ENCODE measurements at regions not wholly inside any gene's neighbourhood (a gene's known extent, or its start where the extent isn't known, plus 50 kb on each side); places are given as distances from the start of the nearest gene placed in this dataset.

DNA sequence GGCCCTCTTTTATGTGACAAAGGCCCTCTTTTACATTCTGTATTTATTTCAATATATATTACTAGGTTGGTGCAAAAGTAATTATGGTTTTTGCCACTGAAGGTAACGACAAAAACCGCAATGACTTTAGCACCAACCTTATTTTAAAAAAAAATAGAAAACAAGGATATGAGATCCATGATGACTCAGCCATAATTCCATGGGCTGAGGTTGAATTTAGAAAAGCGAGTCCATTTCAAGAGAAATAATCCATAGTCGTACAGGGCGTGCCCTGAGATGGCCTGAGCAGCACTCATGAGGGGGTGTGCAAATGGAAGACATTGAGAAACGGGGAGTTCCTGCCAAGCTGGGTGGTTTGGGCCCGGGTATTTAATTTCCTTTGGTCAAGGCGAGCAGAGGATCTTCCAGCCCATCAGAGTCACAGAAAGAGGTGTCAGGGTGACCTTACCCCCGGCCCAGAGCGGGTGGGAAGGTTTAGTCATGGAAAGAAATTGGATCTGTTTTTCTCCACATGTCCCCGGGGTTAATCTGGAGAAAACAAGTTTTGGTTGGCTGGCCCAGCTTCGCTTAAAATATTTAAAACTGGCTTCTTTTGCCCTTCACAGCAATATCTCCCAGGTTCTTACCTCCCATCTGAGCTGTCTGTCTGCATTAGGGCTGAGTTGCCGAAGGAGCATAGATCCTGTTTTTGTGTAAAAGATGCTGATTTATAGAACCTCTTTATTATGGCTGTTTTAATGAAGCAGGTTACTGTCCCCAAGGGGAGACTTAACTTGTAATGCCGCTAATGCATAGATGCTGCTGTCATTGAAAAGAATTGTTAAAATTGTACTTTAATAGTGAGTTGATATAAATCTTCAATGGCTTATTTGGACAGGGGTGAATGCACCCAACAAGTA is 255.6 kb downstream of the PREX1 start:
- intact Hi-C loops (cut with micrococcal nuclease): no loop called here
- Mint-ChIP-seq H3K36me3 (ENCODE audit: insufficient read depth, unreplicated experiment) (no peaks in the 10 kb centered on the region), H3K4me1 (ENCODE audit: insufficient read depth, unreplicated experiment) (no peaks in the 10 kb centered on the region), H3K9me3 (ENCODE audit: unreplicated experiment) (no peaks in the 10 kb centered on the region), H3K4me3 (ENCODE audit: unreplicated experiment) (no peak overlapping the region), H3K27ac (ENCODE audit: low read depth, unreplicated experiment) (no peak overlapping the region), H3K27me3 (ENCODE audit: insufficient read depth, unreplicated experiment) (peaks cover 58% of the 10 kb centered on the region)
- no peak for TF ChIP-seq CTCF (IDR thresholded peaks at IDR 0.05; ENCODE audit: unreplicated experiment)
- DNase-seq (ENCODE audit: unreplicated experiment): no peak
- ChIA-PET CTCF (interaction anchor here (0.9 kb wide), 1 partner anchor 1861 kb away, joined by 3 read pairs; no protein-coding TSS in a partner anchor), POLR2A (no interaction called here)
- BruUV-seq (replicated peaks): no TSS peak

GRCh38 chr20:48569679-48570078 is 258.1 kb downstream of the PREX1 start:
- H3K4me1 Mint-ChIP-seq (ENCODE audit: insufficient read depth, unreplicated experiment): no peaks in the 10 kb centered on the region
- ChIA-PET CTCF (interaction anchor here (0.6 kb wide), 1 partner anchor 783 kb away, joined by 3 read pairs; no protein-coding TSS in a partner anchor), POLR2A (interaction anchor here (0.9 kb wide), 1 partner anchor 14 kb away, joined by 4 read pairs; no protein-coding TSS in a partner anchor)
- no TSS peak for BruUV-seq (replicated peaks)
- no peaks in the 10 kb centered on the region for H3K36me3 Mint-ChIP-seq (ENCODE audit: insufficient read depth, unreplicated experiment)
- H3K9me3 Mint-ChIP-seq (ENCODE audit: unreplicated experiment): no peaks in the 10 kb centered on the region
- no peak overlapping the region for H3K4me3 Mint-ChIP-seq (ENCODE audit: unreplicated experiment)
- intact Hi-C loops (cut with micrococcal nuclease): no loop called here
- no peak for TF ChIP-seq CTCF (IDR thresholded peaks at IDR 0.05; ENCODE audit: unreplicated experiment)
- peaks cover 57% of the 10 kb centered on the region for H3K27me3 Mint-ChIP-seq (ENCODE audit: insufficient read depth, unreplicated experiment)
- DNase-seq (ENCODE audit: unreplicated experiment): no peak
- H3K27ac Mint-ChIP-seq (ENCODE audit: low read depth, unreplicated experiment): no peak overlapping the region

- no TSS peak for BruUV-seq (replicated peaks)
- no peak for DNase-seq (ENCODE audit: unreplicated experiment)
- no peak for TF ChIP-seq CTCF (IDR thresholded peaks at IDR 0.05; ENCODE audit: unreplicated experiment)
- POLR2A ChIA-PET: interaction anchor here (0.6 kb wide), 1 partner anchor 1252 kb away, joined by 3 read pairs; no protein-coding TSS in a partner anchor
- CTCF ChIA-PET: interaction anchor here (0.6 to 0.8 kb wide), 2 partner anchors 34 to 314 kb away, joined by 3 read pairs; no protein-coding TSS in a partner anchor
- Mint-ChIP-seq H3K4me3 (ENCODE audit: unreplicated experiment) (no peak overlapping the region), H3K4me1 (ENCODE audit: insufficient read depth, unreplicated experiment) (no peaks in the 10 kb centered on the region), H3K27ac (ENCODE audit: low read depth, unreplicated experiment) (no peak overlapping the region), H3K27me3 (ENCODE audit: insufficient read depth, unreplicated experiment) (peaks cover 57% of the 10 kb centered on the region), H3K36me3 (ENCODE audit: insufficient read depth, unreplicated experiment) (no peaks in the 10 kb centered on the region), H3K9me3 (ENCODE audit: unreplicated experiment) (peaks cover 4% of the 10 kb centered on the region)
- intact Hi-C loops (cut with micrococcal nuclease): no loop called here
Measured at GRCh38 chr20:48568520-48568919, 259.3 kb downstream of the PREX1 start.

DNA sequence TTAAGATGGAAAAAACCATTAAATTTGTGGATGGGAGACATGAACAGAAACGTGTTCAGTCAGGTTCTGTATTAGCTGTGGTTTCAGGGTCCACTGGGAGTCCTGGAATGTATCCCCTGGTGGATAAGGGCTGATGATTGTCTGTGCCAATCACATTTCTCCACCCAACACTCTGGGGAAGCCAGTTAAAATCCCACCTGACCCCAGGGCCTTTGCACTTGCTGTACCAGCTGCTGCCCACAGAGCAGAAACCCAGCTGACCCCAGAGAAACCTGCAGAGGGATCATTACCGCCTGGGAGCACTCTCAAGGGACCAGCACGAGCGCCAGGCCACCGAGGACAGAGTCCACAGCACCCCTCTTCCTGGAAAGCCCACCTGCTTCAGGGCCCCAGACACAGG is 260.7 kb downstream of the PREX1 start:
- CTCF ChIA-PET: no interaction called here
- intact Hi-C loops (cut with micrococcal nuclease): no loop called here

More for the DNA sequence above, 260.7 kb downstream of the PREX1 start:
- H3K9me3 Mint-ChIP-seq (ENCODE audit: unreplicated experiment): peaks cover 7% of the 10 kb centered on the region
- no peak for DNase-seq (ENCODE audit: unreplicated experiment)
- no peaks in the 10 kb centered on the region for H3K36me3 Mint-ChIP-seq (ENCODE audit: insufficient read depth, unreplicated experiment)
- TF ChIP-seq CTCF (IDR thresholded peaks at IDR 0.05; ENCODE audit: unreplicated experiment): no peak
- peaks cover 65% of the 10 kb centered on the region for H3K27me3 Mint-ChIP-seq (ENCODE audit: insufficient read depth, unreplicated experiment)
- POLR2A ChIA-PET: no interaction called here
- no peaks in the 10 kb centered on the region for H3K4me1 Mint-ChIP-seq (ENCODE audit: insufficient read depth, unreplicated experiment)
- BruUV-seq (replicated peaks): no TSS peak
- no peak overlapping the region for H3K27ac Mint-ChIP-seq (ENCODE audit: low read depth, unreplicated experiment)
- no peak overlapping the region for H3K4me3 Mint-ChIP-seq (ENCODE audit: unreplicated experiment)

Measured in MCF 10A (cell line).